ENCODE measurements at regions not wholly inside any gene's neighbourhood (a gene's known extent, or its start where the extent isn't known, plus 50 kb on each side); places are given as distances from the start of the nearest gene placed in this dataset.

- Mint-ChIP-seq H3K4me3 (no peak overlapping the region), H3K4me1 (no peaks in the 10 kb centered on the region; the same call in 1 of the 3 replicates), H3K36me3 (ENCODE audit: low read depth) (peaks cover 4% of the 10 kb centered on the region; the same call in 2 of the 3 replicates), H3K9me3 (peaks cover 15% of the 10 kb centered on the region; the same call in 2 of the 3 replicates), H3K27me3 (ENCODE audit: insufficient read depth, low read depth, poor library complexity) (no peaks in the 10 kb centered on the region), H3K27ac (no peak overlapping the region)
- Histone ChIP-seq H2AFZ (no peak overlapping the region), H3K4me1 (ENCODE audit: insufficient read depth) (no peaks in the 10 kb centered on the region), H3K4me2 (no peak overlapping the region), H3K4me3 (no peak overlapping the region), H4K20me1 (replicated peaks; ENCODE audit: insufficient read depth) (no peaks in the 10 kb centered on the region), H3K27me3 (ENCODE audit: insufficient read depth) (no peaks in the 10 kb centered on the region), H3K79me2 (replicated peaks; ENCODE audit: insufficient read depth) (no peaks in the 10 kb centered on the region), H3F3A (replicated peaks; ENCODE audit: low read depth) (no peaks in the 10 kb centered on the region), H3K27ac (ENCODE audit: low read depth) (no peak overlapping the region), H3K9me2 (ENCODE audit: insufficient read depth) (no peaks in the 10 kb centered on the region), H3K36me3 (ENCODE audit: insufficient read depth) (no peaks in the 10 kb centered on the region)
- DNase-seq (ENCODE audit: low spot score) (no peak), ATAC-seq (no peak)
- TF ChIP-seq, protein P1, sequence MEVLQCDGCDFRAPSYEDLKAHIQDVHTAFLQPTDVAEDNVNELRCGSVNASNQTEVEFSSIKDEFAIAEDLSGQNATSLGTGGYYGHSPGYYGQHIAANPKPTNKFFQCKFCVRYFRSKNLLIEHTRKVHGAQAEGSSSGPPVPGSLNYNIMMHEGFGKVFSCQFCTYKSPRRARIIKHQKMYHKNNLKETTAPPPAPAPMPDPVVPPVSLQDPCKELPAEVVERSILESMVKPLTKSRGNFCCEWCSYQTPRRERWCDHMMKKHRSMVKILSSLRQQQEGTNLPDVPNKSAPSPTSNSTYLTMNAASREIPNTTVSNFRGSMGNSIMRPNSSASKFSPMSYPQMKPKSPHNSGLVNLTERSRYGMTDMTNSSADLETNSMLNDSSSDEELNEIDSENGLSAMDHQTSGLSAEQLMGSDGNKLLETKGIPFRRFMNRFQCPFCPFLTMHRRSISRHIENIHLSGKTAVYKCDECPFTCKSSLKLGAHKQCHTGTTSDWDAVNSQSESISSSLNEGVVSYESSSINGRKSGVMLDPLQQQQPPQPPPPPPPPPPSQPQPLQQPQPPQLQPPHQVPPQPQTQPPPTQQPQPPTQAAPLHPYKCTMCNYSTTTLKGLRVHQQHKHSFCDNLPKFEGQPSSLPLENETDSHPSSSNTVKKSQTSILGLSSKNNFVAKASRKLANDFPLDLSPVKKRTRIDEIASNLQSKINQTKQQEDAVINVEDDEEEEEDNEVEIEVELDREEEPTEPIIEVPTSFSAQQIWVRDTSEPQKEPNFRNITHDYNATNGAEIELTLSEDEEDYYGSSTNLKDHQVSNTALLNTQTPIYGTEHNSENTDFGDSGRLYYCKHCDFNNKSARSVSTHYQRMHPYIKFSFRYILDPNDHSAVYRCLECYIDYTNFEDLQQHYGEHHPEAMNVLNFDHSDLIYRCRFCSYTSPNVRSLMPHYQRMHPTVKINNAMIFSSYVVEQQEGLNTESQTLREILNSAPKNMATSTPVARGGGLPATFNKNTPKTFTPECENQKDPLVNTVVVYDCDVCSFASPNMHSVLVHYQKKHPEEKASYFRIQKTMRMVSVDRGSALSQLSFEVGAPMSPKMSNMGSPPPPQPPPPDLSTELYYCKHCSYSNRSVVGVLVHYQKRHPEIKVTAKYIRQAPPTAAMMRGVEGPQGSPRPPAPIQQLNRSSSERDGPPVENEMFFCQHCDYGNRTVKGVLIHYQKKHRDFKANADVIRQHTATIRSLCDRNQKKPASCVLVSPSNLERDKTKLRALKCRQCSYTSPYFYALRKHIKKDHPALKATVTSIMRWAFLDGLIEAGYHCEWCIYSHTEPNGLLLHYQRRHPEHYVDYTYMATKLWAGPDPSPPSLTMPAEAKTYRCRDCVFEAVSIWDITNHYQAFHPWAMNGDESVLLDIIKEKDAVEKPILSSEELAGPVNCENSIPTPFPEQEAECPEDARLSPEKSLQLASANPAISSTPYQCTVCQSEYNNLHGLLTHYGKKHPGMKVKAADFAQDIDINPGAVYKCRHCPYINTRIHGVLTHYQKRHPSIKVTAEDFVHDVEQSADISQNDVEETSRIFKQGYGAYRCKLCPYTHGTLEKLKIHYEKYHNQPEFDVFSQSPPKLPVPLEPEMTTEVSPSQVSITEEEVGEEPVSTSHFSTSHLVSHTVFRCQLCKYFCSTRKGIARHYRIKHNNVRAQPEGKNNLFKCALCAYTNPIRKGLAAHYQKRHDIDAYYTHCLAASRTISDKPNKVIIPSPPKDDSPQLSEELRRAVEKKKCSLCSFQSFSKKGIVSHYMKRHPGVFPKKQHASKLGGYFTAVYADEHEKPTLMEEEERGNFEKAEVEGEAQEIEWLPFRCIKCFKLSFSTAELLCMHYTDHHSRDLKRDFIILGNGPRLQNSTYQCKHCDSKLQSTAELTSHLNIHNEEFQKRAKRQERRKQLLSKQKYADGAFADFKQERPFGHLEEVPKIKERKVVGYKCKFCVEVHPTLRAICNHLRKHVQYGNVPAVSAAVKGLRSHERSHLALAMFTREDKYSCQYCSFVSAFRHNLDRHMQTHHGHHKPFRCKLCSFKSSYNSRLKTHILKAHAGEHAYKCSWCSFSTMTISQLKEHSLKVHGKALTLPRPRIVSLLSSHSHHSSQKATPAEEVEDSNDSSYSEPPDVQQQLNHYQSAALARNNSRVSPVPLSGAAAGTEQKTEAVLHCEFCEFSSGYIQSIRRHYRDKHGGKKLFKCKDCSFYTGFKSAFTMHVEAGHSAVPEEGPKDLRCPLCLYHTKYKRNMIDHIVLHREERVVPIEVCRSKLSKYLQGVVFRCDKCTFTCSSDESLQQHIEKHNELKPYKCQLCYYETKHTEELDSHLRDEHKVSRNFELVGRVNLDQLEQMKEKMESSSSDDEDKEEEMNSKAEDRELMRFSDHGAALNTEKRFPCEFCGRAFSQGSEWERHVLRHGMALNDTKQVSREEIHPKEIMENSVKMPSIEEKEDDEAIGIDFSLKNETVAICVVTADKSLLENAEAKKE (CRISPR knock-in tag; IDR thresholded peaks at IDR 0.05): no peak
- no peak for TF ChIP-seq CTCF (conservative IDR thresholded peaks at IDR 0.05; ENCODE audit: low read depth in 2 of 2)
- no peak for TF ChIP-seq JUNB (IDR thresholded peaks at IDR 0.05; ENCODE audit: unreplicated experiment)
- no peak for TF ChIP-seq EZH2phosphoT487 (IDR thresholded peaks at IDR 0.05; ENCODE audit: unreplicated experiment)
Measured at GRCh38 chr2:196499686-196500085, 139.8 kb upstream of the CCDC150 start.

Measured in GM23338 (cell line).